MM.1S (cell line): ENCODE measurements at regions not wholly inside any gene's neighbourhood (a gene's known extent, or its start where the extent isn't known, plus 50 kb on each side); places are given as distances from the start of the nearest gene placed in this dataset.

Experiments
- CTCF ChIP-seq: fragments of 300-600 bp; sonication (generic); IDR thresholded peaks from 2 replicates; pipeline ENCODE4 v1.5.1; 2016; ENCODE audit warnings: antibody characterized with exemption, low read length, mixed read lengths
- EZH2phosphoT487 ChIP-seq: fragments of 300-600 bp; sonication (generic); IDR thresholded peaks from 2 replicates; pipeline ENCODE4 v1.6.1; 2018; ENCODE audit warnings: antibody characterized with exemption, low read length

- TF ChIP-seq CTCF: no peak
- TF ChIP-seq EZH2phosphoT487: no peak
Measured at GRCh38 chr2:187618813-187619212, 64.6 kb upstream of the TFPI start.
